HepG2 (cell line): ENCODE measurements at regions not wholly inside any gene's neighbourhood (a gene's known extent, or its start where the extent isn't known, plus 50 kb on each side); places are given as distances from the start of the nearest gene placed in this dataset.

ENCODE experiments used
- ISX ChIP-seq: sonication (generic); formaldehyde crosslinking; conservative IDR thresholded peaks from 2 replicates; pipeline ENCODE4 v1.5.0; 2020; ENCODE audit warnings: missing genetic modification reagents
- NBN ChIP-seq: fragments of 450-650 bp; conservative IDR thresholded peaks from 2 replicates; pipeline ENCODE4 v1.6.1; 2017
- POLR2AphosphoS2 ChIP-seq: IDR thresholded peaks from 2 replicates; pipeline ENCODE4 v1.6.1; 2011; ENCODE audit warnings: low read depth, low read length, improper control_type of control experiment
- SRF ChIP-seq: IDR thresholded peaks from 2 replicates; pipeline ENCODE4 v1.6.1; 2011; ENCODE audit warnings: mild to moderate bottlenecking, low read depth, low read length, moderate library complexity
- YY1 ChIP-seq: IDR thresholded peaks from 2 replicates; pipeline ENCODE4 v1.6.1; 2011; ENCODE audit warnings: low read length, low read depth, moderate library complexity, mild to moderate bottlenecking; ENCODE audit not compliant: insufficient read depth, insufficient replicate concordance
- ZNF24 ChIP-seq: fragments of 450-650 bp; IDR thresholded peaks from 2 replicates; pipeline ENCODE4 v1.6.1; 2017; ENCODE audit warnings: antibody characterized with exemption, mild to moderate bottlenecking
- ZNF44 ChIP-seq: sonication (generic); formaldehyde crosslinking; IDR thresholded peaks from 2 replicates; pipeline ENCODE4 v1.5.1; 2020; ENCODE audit warnings: mild to moderate bottlenecking, missing genetic modification reagents
- ZNF558 ChIP-seq: sonication (generic); formaldehyde crosslinking; IDR thresholded peaks from 2 replicates; pipeline ENCODE4 v1.9.0; 2022; ENCODE audit warnings: mild to moderate bottlenecking, missing genetic modification reagents, borderline replicate concordance
- TF ChIP-seq, protein P1 (sequence below): sonication (generic); formaldehyde crosslinking; conservative IDR thresholded peaks from 2 replicates; pipeline ENCODE4 v1.8.0; 2022; ENCODE audit warnings: missing genetic modification reagents

DNA sequence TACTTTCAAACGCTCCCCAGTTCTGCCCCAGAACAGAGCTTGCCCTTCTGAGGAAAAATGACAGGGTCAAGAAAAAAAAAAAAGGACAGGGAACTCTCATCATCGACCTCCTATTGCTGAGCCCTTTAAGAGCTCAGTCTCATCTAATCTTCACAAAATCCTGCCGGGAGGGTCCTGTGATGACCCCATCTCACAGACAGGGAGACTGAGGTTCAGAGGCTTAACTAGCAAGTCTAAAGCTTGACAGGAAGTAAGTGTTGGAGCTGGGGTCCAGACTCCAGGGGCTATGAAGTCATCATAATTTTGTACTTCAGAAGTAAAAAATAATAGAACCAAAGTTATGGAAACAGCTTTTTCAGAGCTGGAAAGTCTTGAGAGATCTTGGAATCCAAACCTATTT, 171.1 kb upstream of the MYCN start:
- TF ChIP-seq, protein P1, sequence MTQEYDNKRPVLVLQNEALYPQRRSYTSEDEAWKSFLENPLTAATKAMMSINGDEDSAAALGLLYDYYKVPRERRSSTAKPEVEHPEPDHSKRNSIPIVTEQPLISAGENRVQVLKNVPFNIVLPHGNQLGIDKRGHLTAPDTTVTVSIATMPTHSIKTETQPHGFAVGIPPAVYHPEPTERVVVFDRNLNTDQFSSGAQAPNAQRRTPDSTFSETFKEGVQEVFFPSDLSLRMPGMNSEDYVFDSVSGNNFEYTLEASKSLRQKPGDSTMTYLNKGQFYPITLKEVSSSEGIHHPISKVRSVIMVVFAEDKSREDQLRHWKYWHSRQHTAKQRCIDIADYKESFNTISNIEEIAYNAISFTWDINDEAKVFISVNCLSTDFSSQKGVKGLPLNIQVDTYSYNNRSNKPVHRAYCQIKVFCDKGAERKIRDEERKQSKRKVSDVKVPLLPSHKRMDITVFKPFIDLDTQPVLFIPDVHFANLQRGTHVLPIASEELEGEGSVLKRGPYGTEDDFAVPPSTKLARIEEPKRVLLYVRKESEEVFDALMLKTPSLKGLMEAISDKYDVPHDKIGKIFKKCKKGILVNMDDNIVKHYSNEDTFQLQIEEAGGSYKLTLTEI (CRISPR knock-in tag), result no peak
- TF ChIP-seq ISX (CRISPR knock-in tag) (no peak), POLR2AphosphoS2 (no peak), ZNF558 (CRISPR knock-in tag) (no peak), YY1 (no peak), ZNF44 (CRISPR knock-in tag) (no peak), NBN (no peak), ZNF24 (no peak), SRF (no peak)
